ENCODE measurements at regions not wholly inside any gene's neighbourhood (a gene's known extent, or its start where the extent isn't known, plus 50 kb on each side); places are given as distances from the start of the nearest gene placed in this dataset.

DNA sequence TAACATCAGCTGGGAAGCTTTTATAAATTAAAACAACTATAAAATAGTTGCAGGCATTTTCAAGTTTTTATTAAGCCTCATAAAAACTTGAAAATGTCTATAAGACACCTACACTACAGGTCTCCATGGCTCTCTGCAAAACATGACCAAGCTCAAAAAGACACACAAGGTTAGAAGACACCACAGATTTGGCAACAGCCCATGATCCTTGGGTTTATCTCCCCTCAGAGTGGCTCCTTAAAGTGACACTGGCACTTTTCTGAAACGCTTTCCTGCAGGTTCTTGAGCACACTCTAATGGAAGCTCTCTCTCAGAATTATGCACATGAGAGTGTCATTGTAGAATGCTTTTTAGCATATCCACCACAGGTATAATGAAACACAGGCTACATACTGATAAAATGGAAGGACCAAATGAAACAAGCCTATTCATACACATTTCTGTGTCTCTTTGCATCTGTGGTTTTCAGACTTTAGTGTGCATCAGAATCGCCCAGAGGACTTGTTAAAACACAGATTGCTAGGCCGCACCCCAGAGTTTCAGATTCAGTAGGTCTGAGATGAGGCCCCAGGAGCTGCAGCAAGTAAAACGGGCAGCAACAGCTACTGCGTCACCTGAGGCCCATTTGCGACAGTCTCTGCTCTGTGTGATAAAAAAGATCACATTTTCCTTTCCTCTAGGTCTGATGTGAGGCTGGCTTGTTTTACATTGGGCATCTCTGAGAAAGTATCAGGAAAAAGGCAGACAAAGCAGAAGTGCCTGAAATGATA, 75.0 kb upstream of the WSB1 start:
- 80 to 91% (median 84%) methylated on average over 6 of the region's 6 CpGs for WGBS, 5 donors
- Histone ChIP-seq H3K27me3 (no peaks in the 10 kb centered on the region), H3K27ac (no peak overlapping the region)

DNA sequence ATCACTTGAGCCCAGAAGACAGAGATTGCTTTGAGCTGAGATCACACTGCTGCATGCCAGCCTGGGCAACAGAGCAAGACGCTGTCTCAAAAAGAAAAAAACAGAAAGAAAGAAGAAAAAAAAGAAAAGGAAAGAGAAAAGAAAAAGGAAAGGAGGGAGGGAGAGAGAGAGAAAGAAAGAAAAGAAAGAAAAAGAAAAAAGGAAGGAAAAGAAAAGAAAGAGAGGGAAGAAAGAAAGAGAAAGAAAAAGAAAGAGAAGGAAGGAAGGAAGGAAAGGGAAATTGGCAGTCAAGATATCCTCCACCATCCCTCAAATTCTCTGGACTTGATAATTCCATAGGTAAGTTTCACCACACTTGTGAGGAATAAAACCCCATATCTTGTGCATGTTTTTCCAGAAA, 71.4 kb upstream of the WSB1 start:
- no peak for DNase-seq
- TF ChIP-seq POLR2AphosphoS5 (IDR thresholded peaks at IDR 0.05): no peak
- TF ChIP-seq, protein P1, sequence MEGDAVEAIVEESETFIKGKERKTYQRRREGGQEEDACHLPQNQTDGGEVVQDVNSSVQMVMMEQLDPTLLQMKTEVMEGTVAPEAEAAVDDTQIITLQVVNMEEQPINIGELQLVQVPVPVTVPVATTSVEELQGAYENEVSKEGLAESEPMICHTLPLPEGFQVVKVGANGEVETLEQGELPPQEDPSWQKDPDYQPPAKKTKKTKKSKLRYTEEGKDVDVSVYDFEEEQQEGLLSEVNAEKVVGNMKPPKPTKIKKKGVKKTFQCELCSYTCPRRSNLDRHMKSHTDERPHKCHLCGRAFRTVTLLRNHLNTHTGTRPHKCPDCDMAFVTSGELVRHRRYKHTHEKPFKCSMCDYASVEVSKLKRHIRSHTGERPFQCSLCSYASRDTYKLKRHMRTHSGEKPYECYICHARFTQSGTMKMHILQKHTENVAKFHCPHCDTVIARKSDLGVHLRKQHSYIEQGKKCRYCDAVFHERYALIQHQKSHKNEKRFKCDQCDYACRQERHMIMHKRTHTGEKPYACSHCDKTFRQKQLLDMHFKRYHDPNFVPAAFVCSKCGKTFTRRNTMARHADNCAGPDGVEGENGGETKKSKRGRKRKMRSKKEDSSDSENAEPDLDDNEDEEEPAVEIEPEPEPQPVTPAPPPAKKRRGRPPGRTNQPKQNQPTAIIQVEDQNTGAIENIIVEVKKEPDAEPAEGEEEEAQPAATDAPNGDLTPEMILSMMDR (IDR thresholded peaks at IDR 0.05): no peak
- TF ChIP-seq POLR2A (IDR thresholded peaks at IDR 0.05): no peak
- TF ChIP-seq EP300 (IDR thresholded peaks at IDR 0.05): no peak
- Histone ChIP-seq H3K27me3 (no peaks in the 10 kb centered on the region), H3K4me1 (no peaks in the 10 kb centered on the region), H3K9me3 (peaks cover 0 to 6% (median 2%) of the 10 kb centered on the region in 4 donors), H3K4me3 (no peak overlapping the region), H3K27ac (no peak overlapping the region), H3K36me3 (no peaks in the 10 kb centered on the region)
- WGBS, 5 donors: 86 to 100% (median 92%) methylated on average over 1 of the region's 1 CpG
- intact Hi-C loops (cut with DNase I; ENCODE audit: low total_unique reads): no loop called here

More for the DNA sequence above, 75.0 kb upstream of the WSB1 start:
- H3K36me3 ChIP-seq: no peaks in the 10 kb centered on the region
- no peak overlapping the region for H3K4me3 ChIP-seq
- peaks cover 0 to 11% (median 0%) of the 10 kb centered on the region in 4 donors for H3K9me3 ChIP-seq
- H3K4me1 ChIP-seq: no peaks in the 10 kb centered on the region
- intact Hi-C loops (cut with DNase I; ENCODE audit: low total_unique reads): no loop called here
- TF ChIP-seq, protein P1 (IDR thresholded peaks at IDR 0.05): no peak
- no peak for TF ChIP-seq EP300 (IDR thresholded peaks at IDR 0.05)
- no peak for TF ChIP-seq POLR2AphosphoS5 (IDR thresholded peaks at IDR 0.05)
- no peak for TF ChIP-seq POLR2A (IDR thresholded peaks at IDR 0.05)
- no peak for DNase-seq

- 79 to 88% (median 83%) methylated on average over 5 of the region's 5 CpGs for WGBS, 5 donors
- DNase-seq: no peak
Observed at GRCh38 chr17:27224526-27225315, 69.2 kb upstream of the WSB1 start.

DNA sequence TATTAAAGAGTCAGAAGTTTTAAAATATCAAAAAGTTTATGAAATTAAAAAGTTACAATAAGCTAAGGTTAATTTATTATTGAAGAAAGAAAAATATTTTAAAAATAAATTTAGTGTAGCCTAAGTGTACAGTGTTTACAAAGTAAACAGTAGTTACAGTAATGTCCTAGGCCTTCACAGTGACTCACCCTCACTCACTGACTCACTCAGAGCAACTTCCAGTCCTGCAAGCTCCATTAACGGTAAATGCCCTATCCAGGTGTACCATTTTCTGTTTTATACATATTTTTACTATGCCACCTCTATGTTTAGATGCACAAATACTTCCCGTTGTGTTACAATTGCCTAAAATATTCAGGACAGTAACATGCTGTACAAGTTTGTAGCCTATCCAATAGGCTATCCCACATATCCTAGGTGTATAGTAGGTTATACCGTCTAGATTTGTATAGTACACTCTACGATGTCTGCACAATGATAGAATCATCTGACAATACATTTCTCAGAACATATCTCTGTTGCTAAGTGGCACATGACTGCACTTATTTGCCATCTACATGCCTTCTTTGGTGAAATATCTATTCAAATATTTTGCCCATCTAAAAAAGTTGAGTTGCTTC, 67.2 kb upstream of the WSB1 start:
- DNase-seq: no peak
- Histone ChIP-seq H3K9me3 (peaks cover 0 to 6% (median 2%) of the 10 kb centered on the region in 4 donors), H3K27me3 (no peaks in the 10 kb centered on the region), H3K36me3 (no peaks in the 10 kb centered on the region), H3K27ac (no peak overlapping the region), H3K4me3 (no peak overlapping the region), H3K4me1 (no peaks in the 10 kb centered on the region)
- TF ChIP-seq POLR2A (IDR thresholded peaks at IDR 0.05) (no peak), POLR2AphosphoS5 (IDR thresholded peaks at IDR 0.05) (no peak), EP300 (IDR thresholded peaks at IDR 0.05) (no peak)
- TF ChIP-seq, protein P1 (IDR thresholded peaks at IDR 0.05): no peak
- 60 to 77% (median 63%) methylated on average over 4 of the region's 4 CpGs for WGBS, 5 donors
- intact Hi-C loops (cut with DNase I; ENCODE audit: low total_unique reads): no loop called here

More at GRCh38 chr17:27224526-27225315, 69.2 kb upstream of the WSB1 start:
- no peaks in the 10 kb centered on the region for H3K36me3 ChIP-seq
- H3K27ac ChIP-seq: no peak overlapping the region
- TF ChIP-seq POLR2A (IDR thresholded peaks at IDR 0.05): no peak
- TF ChIP-seq, protein P1 (IDR thresholded peaks at IDR 0.05): no peak
- no peak for TF ChIP-seq POLR2AphosphoS5 (IDR thresholded peaks at IDR 0.05)
- TF ChIP-seq EP300 (IDR thresholded peaks at IDR 0.05): no peak
- H3K9me3 ChIP-seq: peaks cover 0 to 6% (median 2%) of the 10 kb centered on the region in 4 donors
- no peak overlapping the region for H3K4me3 ChIP-seq
- intact Hi-C loops (cut with DNase I; ENCODE audit: low total_unique reads): no loop called here
- H3K4me1 ChIP-seq: no peaks in the 10 kb centered on the region
- H3K27me3 ChIP-seq: no peaks in the 10 kb centered on the region
